Activated CD4-positive, alpha-beta memory T cell treated with anti-CD3 and anti-CD28 coated beads, Interleukin-2, amount 10 ng/mL, durations not matched to agents 7 days and 5 days (primary cell): ENCODE measurements at regions not wholly inside any gene's neighbourhood (a gene's known extent, or its start where the extent isn't known, plus 50 kb on each side); places are given as distances from the start of the nearest gene placed in this dataset.

Experiments used
- CTCF ChIA-PET: fragments of 350-600 bp; sonication (Branson Sonifier 250); formaldehyde crosslinking; loops from one replicate; lab custom pipeline; 2021; ENCODE audit warnings: antibody characterized with exemption, inconsistent platforms; lab: Charles Lee
- POLR2A ChIA-PET: fragments of 350-600 bp; sonication (Branson Sonifier 250); formaldehyde crosslinking; loops from one replicate; lab custom pipeline; 2021; ENCODE audit warnings: antibody characterized with exemption; lab: Charles Lee
- DNase-seq: peaks from one replicate; pipeline ENCODE4 v3.0.0-alpha.2; 2020
- H3K27ac Mint-ChIP-seq: one replicate; pipeline ENCODE4 v1.8.0; 2021; ENCODE audit warnings: mild to moderate bottlenecking, mixed read lengths
- H3K27me3 Mint-ChIP-seq: one replicate; pipeline ENCODE4 v1.8.0; 2021; ENCODE audit warnings: mixed read lengths
- H3K36me3 Mint-ChIP-seq: one replicate; pipeline ENCODE4 v1.8.0; 2021; ENCODE audit warnings: low read depth, mixed read lengths
- H3K4me1 Mint-ChIP-seq: one replicate; pipeline ENCODE4 v1.8.0; 2021; ENCODE audit warnings: mixed read lengths
- H3K4me3 Mint-ChIP-seq: one replicate; pipeline ENCODE4 v1.8.0; 2021; ENCODE audit warnings: mild to moderate bottlenecking, mixed read lengths
- H3K9me3 Mint-ChIP-seq: one replicate; pipeline ENCODE4 v1.8.0; 2021; ENCODE audit warnings: mixed read lengths

DNA sequence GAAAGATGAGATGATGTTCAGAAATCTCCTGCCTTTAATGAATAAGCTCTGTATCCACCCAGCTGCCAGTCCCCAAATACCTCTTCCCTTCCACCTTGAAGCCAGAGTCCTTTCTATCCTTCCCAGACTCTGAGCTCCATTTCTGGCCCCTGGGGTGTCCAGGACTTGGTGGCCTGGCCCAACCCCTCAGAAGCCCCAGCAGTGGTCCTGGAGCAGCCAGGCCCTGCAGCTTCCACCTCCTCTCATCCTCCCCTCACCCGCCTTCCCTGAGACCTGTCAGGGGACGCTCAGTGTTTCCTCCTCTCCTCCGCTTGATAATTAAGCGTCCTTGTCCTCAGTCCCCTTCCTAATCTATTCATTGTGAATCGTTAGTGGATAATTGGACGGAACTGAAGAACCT, 95.2 kb upstream of the CCL1 start:
- no peak for DNase-seq
- Mint-ChIP-seq H3K4me1 (no peaks in the 10 kb centered on the region), H3K36me3 (no peaks in the 10 kb centered on the region), H3K27ac (no peak overlapping the region), H3K9me3 (no peaks in the 10 kb centered on the region), H3K27me3 (peaks cover 39% of the 10 kb centered on the region), H3K4me3 (no peak overlapping the region)
- ChIA-PET CTCF (no interaction called here), POLR2A (no interaction called here)

DNA sequence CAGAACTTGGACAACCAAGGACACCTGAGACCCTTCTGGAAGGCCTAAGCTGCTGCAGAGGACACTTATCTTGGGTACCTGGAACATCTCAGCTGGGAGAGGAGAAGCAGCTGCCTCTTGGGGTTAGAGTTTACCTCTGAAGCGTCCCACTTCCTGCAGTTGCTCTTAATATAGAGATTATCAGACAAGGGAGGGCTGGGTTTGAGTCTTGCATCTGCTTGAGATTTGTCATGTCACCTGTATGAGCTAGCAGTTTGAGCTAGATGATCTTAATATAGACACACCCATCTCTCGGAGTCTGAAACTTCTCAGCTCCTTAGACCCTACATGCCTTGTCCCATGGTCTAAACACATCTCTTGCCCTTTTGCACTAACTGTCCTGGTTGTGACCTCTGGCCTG, 93.1 kb upstream of the CCL1 start:
- Mint-ChIP-seq H3K9me3 (no peaks in the 10 kb centered on the region), H3K4me1 (no peaks in the 10 kb centered on the region), H3K4me3 (no peak overlapping the region), H3K36me3 (no peaks in the 10 kb centered on the region), H3K27ac (no peak overlapping the region), H3K27me3 (peaks cover 53% of the 10 kb centered on the region)
- CTCF ChIA-PET: no interaction called here
- POLR2A ChIA-PET: no interaction called here
- DNase-seq: no peak

DNA sequence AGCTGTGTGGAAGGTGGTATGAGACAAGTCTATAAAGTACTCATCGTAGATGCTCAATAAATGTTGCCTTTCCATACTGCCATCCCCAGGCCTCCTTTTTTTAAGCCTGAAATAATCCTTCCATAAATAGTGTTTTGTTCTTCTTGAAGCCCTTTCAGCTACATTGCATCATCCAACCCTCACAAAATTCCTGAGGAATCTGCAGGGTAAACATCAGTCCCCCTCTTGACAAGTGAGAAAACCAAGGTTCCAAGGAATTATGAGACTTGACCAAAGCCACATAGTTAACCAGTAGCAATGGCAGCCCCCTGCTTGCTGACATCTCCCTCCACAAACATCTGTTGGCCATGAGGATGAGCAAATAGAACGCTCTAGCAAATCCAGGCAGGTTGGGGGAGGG, 89.7 kb upstream of the CCL1 start:
- Mint-ChIP-seq H3K27ac (no peak overlapping the region), H3K9me3 (no peaks in the 10 kb centered on the region), H3K4me1 (no peaks in the 10 kb centered on the region), H3K4me3 (no peak overlapping the region), H3K36me3 (no peaks in the 10 kb centered on the region), H3K27me3 (peaks cover 52% of the 10 kb centered on the region)
- ChIA-PET CTCF (no interaction called here), POLR2A (no interaction called here)
- DNase-seq: no peak

DNA sequence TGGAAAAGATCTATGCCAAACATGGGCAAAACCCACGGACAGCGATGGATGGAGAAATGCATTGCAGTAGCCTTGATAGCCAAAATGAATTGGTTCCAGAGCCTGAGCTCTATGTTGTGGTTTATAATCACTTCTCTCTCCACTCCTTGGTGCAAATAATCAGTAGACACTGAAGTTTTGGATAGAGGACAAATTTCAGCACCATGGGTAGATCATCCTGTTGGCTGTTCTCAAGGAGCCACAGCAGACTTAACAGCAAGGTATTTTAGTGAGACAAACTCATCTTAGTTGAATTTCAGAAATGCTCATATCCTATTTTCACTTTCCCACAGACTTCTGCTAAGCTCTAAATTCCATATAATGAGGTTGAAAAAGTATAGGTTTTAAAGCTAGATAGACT, 88.3 kb upstream of the CCL1 start:
- DNase-seq: no peak
- Mint-ChIP-seq H3K9me3 (no peaks in the 10 kb centered on the region), H3K4me3 (no peak overlapping the region), H3K36me3 (no peaks in the 10 kb centered on the region), H3K27ac (no peak overlapping the region), H3K4me1 (no peaks in the 10 kb centered on the region), H3K27me3 (peaks cover 42% of the 10 kb centered on the region)
- CTCF ChIA-PET: interaction anchor here (1.3 kb wide), 1 partner anchor 89 kb away, joined by 3 read pairs; no protein-coding TSS in a partner anchor
- POLR2A ChIA-PET: no interaction called here

DNA sequence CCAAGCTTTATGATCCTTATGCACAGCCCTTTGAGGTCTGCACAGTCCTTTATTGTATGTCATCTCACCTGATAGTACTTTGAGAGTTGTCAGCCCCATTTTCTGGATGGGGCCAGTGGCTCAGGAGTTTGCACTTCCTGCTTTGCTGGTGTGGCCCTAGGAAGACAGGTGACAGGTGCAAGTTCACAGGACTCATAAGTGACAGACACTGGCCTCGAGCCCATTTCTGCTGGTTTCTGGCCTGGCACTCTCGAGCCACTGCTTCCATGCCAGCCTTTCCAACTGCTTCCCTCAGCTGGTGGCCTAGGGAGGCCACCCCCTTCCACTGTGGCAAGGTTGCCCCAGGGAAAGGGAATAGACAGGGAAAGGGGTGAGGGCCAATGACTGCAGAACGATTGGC, 84.4 kb upstream of the CCL1 start:
- CTCF ChIA-PET: interaction anchor here (0.6 kb wide), 1 partner anchor 27 kb away, joined by 3 read pairs; no protein-coding TSS in a partner anchor

DNA sequence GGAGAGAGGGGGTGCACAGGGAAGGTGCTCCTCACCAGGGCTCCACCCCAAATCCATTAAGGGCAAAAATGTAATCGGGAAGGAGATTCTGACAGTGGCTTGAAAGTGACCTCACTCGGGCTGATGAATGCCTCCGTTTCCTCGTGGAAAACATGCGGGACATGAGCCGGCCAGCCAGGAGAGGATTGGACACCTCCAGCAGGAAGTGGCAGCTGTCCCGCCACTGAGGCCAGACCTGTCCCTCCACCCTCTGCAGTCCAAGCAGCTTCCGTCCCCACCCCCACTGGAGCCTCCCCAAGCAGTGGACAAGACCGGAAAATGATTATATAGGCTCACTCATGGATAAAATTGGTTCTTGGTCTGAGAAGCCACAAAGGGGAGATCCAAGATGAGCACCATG, 82.1 kb upstream of the CCL1 start:
- CTCF ChIA-PET: no interaction called here
- H3K4me3 Mint-ChIP-seq: no peak overlapping the region
- no peak for DNase-seq
- H3K27ac Mint-ChIP-seq: no peak overlapping the region
- H3K4me1 Mint-ChIP-seq: no peaks in the 10 kb centered on the region
- no peaks in the 10 kb centered on the region for H3K9me3 Mint-ChIP-seq
- H3K27me3 Mint-ChIP-seq: peaks cover 25% of the 10 kb centered on the region
- POLR2A ChIA-PET: no interaction called here
- no peaks in the 10 kb centered on the region for H3K36me3 Mint-ChIP-seq

More for the DNA sequence above, 84.4 kb upstream of the CCL1 start:
- Mint-ChIP-seq H3K27ac (no peak overlapping the region), H3K9me3 (no peaks in the 10 kb centered on the region), H3K27me3 (peaks cover 26% of the 10 kb centered on the region), H3K4me3 (no peak overlapping the region), H3K36me3 (no peaks in the 10 kb centered on the region), H3K4me1 (no peaks in the 10 kb centered on the region)
- POLR2A ChIA-PET: no interaction called here
- DNase-seq: no peak

DNA sequence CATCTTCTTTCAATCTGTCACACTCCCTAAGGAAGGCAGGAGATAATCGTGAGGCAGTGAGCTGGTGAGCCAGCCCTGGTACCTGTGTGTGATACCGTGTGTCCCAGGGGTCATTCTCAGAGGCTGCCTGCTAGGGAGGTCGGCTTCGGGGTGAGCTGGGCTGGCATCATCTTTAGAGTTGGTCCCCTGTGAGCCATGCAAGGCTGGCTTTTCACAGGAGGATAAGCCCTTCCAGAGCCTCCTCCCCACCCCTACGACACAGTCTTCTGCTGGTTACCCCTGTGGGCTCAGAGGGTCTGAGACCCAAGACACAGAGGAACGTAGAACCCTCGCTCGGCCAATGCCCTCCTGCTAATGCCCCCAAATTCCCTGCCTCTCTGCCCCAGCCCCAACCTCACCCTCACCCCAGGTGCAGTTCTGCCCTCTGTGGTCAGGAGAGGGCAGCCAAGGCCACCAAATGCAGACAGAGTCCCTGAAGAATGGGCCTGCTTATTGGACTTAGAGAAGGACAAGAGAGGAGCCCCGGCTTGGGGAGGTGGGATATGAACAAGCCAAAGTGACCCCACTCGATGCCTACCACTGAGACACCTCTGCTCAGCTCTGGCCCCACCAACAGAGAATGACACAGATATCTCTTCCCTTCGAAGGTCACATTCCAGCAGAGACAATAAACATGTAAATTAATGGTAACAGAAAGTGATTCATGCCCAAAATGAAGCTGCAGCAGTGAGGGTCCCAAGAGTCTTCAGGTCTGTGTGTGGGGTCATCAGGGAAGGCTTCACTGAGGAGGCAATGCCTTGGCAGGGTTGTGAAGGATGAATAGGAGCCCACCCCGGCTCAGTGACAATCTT, 80.8 kb upstream of the CCL1 start:
- Mint-ChIP-seq H3K27me3 (peaks cover 21% of the 10 kb centered on the region), H3K4me1 (no peaks in the 10 kb centered on the region), H3K9me3 (no peaks in the 10 kb centered on the region), H3K27ac (no peak overlapping the region), H3K36me3 (no peaks in the 10 kb centered on the region), H3K4me3 (no peak overlapping the region)
- ChIA-PET POLR2A (no interaction called here), CTCF (interaction anchor here (0.8 kb wide), 1 partner anchor 24 kb away, joined by 3 read pairs; no protein-coding TSS in a partner anchor)
- no peak for DNase-seq

DNA sequence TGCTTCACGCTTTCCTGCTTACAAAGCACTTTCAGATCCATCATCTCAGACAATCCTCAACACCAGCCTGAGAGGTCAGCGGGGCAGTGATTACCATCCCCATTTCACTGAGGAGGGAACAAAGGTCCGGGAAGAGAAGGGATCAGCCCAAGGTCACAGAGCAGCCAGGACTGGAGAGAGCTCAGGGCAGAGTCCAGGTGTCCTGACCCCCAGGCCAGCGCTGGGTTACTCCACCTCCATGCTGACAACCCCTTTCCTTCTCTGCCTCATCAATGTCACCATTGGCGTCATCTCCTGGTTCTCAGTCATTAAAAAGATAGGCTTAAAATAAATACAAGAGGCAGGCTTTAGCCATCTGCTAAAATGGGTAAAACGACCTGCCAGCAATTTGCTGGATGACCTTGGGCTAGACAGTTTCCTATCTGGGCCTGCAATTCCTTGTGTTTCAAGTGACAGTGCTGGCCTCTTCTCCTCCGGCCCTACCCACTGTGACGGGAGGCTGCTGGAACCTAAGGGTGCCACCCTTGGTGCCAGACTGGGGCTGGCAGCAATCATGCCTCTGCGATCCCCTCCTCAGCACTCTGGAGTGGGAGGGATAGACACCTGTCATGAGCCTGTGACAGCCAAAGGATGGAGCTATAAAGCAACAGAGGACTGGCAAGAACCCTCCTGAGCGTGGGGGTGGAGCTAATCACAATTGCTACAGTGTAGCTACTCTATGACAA, 79.5 kb upstream of the CCL1 start:
- no peak for DNase-seq
- Mint-ChIP-seq H3K36me3 (no peaks in the 10 kb centered on the region), H3K4me3 (no peak overlapping the region), H3K4me1 (no peaks in the 10 kb centered on the region), H3K9me3 (no peaks in the 10 kb centered on the region), H3K27ac (no peak overlapping the region), H3K27me3 (peaks cover 19% of the 10 kb centered on the region)
- POLR2A ChIA-PET: no interaction called here
- CTCF ChIA-PET: no interaction called here

DNA sequence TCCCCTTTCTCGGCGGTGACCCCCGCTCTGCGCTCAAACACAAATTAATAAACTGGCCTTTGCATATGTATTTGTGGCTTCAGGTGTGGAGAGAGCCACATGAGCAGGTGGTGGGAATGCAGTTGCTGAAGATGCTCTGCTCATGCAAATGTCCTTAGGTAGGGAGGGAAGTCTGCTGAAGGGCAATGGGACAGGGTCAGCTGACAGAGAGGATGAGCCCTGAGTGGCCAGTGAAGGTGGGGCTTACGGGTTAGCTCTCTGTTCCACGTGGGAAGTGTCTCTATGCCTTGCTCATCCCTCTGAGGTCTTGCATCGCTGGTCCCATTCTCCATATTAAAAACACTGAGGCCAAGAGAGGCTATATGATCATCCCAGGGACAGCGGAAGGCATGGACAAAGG, 74.2 kb upstream of the CCL1 start:
- POLR2A ChIA-PET: no interaction called here
- no peak overlapping the region for H3K4me3 Mint-ChIP-seq
- no peaks in the 10 kb centered on the region for H3K36me3 Mint-ChIP-seq
- no peak overlapping the region for H3K27ac Mint-ChIP-seq
- H3K27me3 Mint-ChIP-seq: peaks cover 30% of the 10 kb centered on the region
- H3K4me1 Mint-ChIP-seq: no peaks in the 10 kb centered on the region
- CTCF ChIA-PET: interaction anchor here (1.2 kb wide), 1 partner anchor 17 kb away, joined by 4 read pairs; no protein-coding TSS in a partner anchor
- no peak for DNase-seq
- no peaks in the 10 kb centered on the region for H3K9me3 Mint-ChIP-seq

DNA sequence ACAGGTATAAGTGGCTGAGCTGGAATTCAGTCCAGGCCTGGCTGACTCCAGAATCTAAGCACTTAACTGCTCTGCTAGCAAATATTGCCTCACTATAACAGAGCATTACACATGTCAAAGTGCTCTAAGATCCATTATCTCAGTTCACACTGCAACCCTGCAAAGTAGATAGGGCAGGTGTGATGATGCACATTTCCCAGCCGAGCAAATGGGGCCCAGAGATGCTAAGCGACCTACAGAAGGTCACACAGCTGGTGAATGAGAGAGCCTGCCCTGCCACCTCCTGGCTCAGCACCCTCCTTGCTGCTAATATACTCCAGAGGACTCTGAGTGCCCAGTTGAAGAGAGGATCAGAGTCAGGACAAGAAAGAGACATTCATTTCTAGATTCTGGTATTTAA, 73.6 kb upstream of the CCL1 start:
- Mint-ChIP-seq H3K4me3 (no peak overlapping the region), H3K4me1 (no peaks in the 10 kb centered on the region), H3K27me3 (peaks cover 29% of the 10 kb centered on the region), H3K9me3 (no peaks in the 10 kb centered on the region), H3K27ac (no peak overlapping the region), H3K36me3 (no peaks in the 10 kb centered on the region)
- CTCF ChIA-PET: interaction anchor here (1.1 to 1.2 kb wide), 3 partner anchors 16 to 76 kb away, joined by 3 to 4 read pairs (median 3); no protein-coding TSS in a partner anchor
- POLR2A ChIA-PET: no interaction called here
- no peak for DNase-seq

DNA sequence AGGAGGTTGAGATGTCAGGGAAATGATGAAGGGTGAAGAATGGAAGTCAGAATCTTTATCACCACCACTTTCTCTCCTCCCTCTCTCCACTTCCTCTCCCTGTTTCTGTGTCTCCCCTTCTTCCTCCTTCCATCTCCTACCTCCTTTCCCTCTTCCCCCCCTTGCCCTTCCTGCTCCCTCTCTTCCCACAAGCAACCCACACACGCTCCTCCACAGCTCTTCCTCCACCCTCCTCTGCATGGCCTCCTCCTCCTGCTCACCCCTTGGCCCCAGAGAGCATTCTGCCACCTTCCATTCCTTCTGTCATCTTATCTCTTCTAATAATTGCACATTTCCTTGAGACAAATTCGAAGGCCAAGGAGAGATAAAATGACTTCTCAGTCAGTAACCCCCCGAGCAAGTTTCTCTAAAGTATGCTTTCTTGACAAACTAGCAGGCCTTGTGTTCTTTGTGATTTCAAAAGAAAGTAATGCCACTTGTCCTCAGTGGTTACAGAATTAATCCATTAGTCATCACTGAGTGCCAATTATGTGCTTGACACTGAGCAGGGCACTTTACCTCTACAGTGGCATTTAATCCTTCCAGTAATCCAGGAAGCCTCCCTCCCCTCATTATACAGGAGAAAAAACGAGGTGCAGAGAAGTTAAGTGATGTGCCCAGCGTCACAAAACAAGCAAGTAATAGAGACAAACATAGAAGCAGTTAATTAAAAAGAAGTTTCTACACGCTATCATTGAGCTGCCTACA, 72.3 kb upstream of the CCL1 start:
- Mint-ChIP-seq H3K9me3 (no peaks in the 10 kb centered on the region), H3K27ac (no peak overlapping the region)
- POLR2A ChIA-PET: no interaction called here

DNA sequence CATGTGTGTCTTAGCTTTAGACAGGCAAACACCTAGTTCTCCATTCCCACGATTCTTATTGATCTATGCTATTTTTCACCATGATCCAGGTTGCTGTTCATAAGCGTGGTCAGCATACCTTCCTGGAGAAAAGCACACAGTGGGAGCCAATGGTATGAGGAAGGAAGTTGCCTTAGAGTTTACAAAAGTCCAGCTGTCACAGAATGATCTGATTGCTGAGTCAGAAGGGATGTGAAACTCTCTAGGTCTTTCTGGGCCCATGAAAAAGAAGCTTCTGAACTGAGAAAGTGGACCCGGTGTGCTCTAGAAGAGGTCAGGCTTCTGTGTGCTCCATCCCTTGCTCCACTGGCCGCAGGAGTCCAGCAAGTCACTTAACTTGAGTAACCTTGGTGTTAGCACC, 71.0 kb upstream of the CCL1 start:
- DNase-seq: no peak
- CTCF ChIA-PET: interaction anchor here (0.6 to 1.6 kb wide), 2 partner anchors 8 to 14 kb away, joined by 3 to 6 read pairs; no protein-coding TSS in a partner anchor
- Mint-ChIP-seq H3K9me3 (no peaks in the 10 kb centered on the region), H3K4me3 (no peak overlapping the region), H3K36me3 (no peaks in the 10 kb centered on the region), H3K27me3 (peaks cover 27% of the 10 kb centered on the region), H3K27ac (no peak overlapping the region), H3K4me1 (no peaks in the 10 kb centered on the region)
- POLR2A ChIA-PET: no interaction called here

More for the DNA sequence above, 72.3 kb upstream of the CCL1 start:
- H3K36me3 Mint-ChIP-seq: no peaks in the 10 kb centered on the region
- H3K4me3 Mint-ChIP-seq: no peak overlapping the region
- H3K27me3 Mint-ChIP-seq: peaks cover 21% of the 10 kb centered on the region
- no peak for DNase-seq
- CTCF ChIA-PET: interaction anchor here (1.1 kb wide), 1 partner anchor 74 kb away, joined by 3 read pairs; no protein-coding TSS in a partner anchor
- no peaks in the 10 kb centered on the region for H3K4me1 Mint-ChIP-seq
